ENCODE measurements at regions not wholly inside any gene's neighbourhood (a gene's known extent, or its start where the extent isn't known, plus 50 kb on each side); places are given as distances from the start of the nearest gene placed in this dataset.

DNA sequence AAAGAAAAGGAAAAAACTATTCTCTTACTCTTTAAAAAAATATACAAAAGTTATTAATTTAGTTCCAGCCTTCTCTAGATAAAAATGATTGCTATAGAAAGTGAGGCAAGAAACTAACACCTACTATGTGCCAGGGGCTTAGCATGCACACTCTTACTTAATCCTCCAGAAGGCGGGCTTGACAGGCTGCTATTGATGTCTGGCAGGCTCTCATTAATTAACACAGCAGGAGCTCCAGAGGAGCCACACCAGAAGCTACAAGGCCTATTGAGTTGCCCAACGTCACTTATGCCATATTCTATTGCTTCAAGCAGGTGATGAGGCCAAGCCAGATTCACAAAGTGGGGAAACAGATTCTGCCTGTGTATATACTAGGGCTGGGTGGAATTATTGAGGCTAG lies 54.6 kb upstream of the CLINT1 start:
- no peak for DNase-seq (ENCODE audit: low read depth)

DNA sequence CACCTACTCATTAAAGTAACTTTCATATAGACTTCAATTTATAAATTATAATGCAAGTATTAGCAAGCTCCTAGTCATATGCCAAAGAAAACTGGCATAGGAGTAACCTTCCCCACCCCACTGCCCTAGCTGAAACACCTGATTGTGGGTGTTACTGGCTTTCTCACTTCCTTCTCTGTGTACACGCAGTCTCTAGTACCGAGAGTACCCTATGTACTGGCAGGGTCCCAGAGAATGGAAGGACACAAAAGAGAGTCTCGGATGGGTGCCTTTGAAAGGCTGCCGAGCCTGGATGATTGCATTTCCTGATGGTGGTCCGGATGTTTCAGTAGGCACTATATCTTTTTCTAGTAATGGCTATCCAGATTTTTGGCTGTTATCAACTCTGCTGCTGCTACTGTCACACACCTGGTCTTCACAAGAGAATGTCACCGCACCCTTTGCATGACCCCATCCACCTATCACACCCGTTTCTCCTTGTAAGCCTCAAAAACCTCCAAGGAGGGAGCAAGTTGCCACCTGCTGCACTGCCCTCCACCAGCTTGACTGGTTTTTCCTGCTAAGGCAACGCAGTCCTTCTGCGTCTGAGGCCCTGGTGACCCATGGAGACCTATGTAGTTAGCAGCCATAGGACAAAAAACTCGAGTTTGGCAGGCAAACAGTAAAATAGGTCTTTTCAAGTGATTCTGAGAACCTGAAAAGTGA lies 53.8 kb upstream of the CLINT1 start:
- DNase-seq (ENCODE audit: low read depth): no peak

DNA sequence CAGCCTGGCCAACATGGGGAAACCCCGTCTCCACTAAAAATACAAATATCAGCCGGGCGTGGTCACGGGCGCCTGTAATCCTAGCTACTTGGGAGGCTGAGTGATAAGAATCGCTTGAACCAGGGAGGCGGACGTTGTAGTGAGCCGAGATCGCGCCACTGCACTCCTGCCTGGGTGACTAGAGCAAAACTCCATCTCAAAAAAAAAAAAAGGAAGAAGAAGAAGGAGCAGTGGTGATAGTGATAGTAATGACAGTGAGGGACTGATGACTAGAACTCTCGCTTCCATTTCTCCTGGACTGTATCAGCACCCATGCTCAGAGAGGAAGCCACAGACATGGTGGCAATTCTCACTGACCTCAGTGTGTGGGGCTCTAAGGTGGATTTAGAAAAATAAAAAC lies 52.6 kb upstream of the CLINT1 start:
- no peak for DNase-seq (ENCODE audit: low read depth)
